GM19468 (cell line): ENCODE measurements at regions not wholly inside any gene's neighbourhood (a gene's known extent, or its start where the extent isn't known, plus 50 kb on each side); places are given as distances from the start of the nearest gene placed in this dataset.
"Not testable (repeated sequence)": the region's sequence is repeated elsewhere in the genome, so short reads cannot be mapped to it uniquely, and the experiment has no call there.

ENCODE experiments used
- ATAC-seq: cut with Tn5 transposase; IDR thresholded peaks from one replicate; pipeline ENCODE4 v1.9.1; 2021; ENCODE audit warnings: mild to moderate bottlenecking, moderate library complexity, moderate number of reproducible peaks; ENCODE audit not compliant: unreplicated experiment; ENCODE audit errors: extremely low read depth

GRCh38 chr10:81314471-81314870 lies 560.5 kb upstream of the NRG3 start:
- no peak for ATAC-seq

- ATAC-seq = no peak
Measured at GRCh38 chr10:81315026-81315425, 560.0 kb upstream of the NRG3 start.

GRCh38 chr10:81348003-81348402 lies 527.0 kb upstream of the NRG3 start:
- no peak for ATAC-seq

GRCh38 chr10:81367132-81367531 lies 507.9 kb upstream of the NRG3 start:
- ATAC-seq = no peak

- no peak for ATAC-seq
Measured at GRCh38 chr10:81386817-81387216, 488.2 kb upstream of the NRG3 start.

- ATAC-seq = no peak
Measured at GRCh38 chr10:81403451-81403850, 471.5 kb upstream of the NRG3 start.

GRCh38 chr10:81405399-81405798 lies 469.6 kb upstream of the NRG3 start:
- no peak for ATAC-seq

- no peak for ATAC-seq
Measured at GRCh38 chr10:81414038-81414437, 461.0 kb upstream of the NRG3 start.

GRCh38 chr10:81426722-81427121 lies 448.3 kb upstream of the NRG3 start:
- ATAC-seq = no peak

GRCh38 chr10:81428456-81429134 lies 446.4 kb upstream of the NRG3 start:
- ATAC-seq = no peak

- no peak for ATAC-seq
Measured at GRCh38 chr10:81439445-81439844, 435.5 kb upstream of the NRG3 start.

- ATAC-seq = not testable (repeated sequence)
Measured at GRCh38 chr10:81441624-81442023, 433.4 kb upstream of the NRG3 start.

GRCh38 chr10:81444242-81444929 lies 430.6 kb upstream of the NRG3 start:
- ATAC-seq = no peak

- ATAC-seq = no peak
Measured at GRCh38 chr10:81450651-81451050, 424.3 kb upstream of the NRG3 start.

GRCh38 chr10:81472927-81473470 lies 402.0 kb upstream of the NRG3 start:
- no peak for ATAC-seq

GRCh38 chr10:81473755-81474154 lies 401.2 kb upstream of the NRG3 start:
- ATAC-seq = no peak

GRCh38 chr10:81479316-81479715 lies 395.7 kb upstream of the NRG3 start:
- no peak for ATAC-seq

- ATAC-seq = no peak
Measured at GRCh38 chr10:81496626-81497025, 378.4 kb upstream of the NRG3 start.

GRCh38 chr10:81498011-81498551 lies 376.9 kb upstream of the NRG3 start:
- ATAC-seq = no peak

GRCh38 chr10:81502677-81503359 lies 372.2 kb upstream of the NRG3 start:
- ATAC-seq = no peak

- ATAC-seq = not testable (repeated sequence)
Measured at GRCh38 chr10:81505777-81506176, 369.2 kb upstream of the NRG3 start.
